AG04449 (cell line): ENCODE measurements at regions not wholly inside any gene's neighbourhood (a gene's known extent, or its start where the extent isn't known, plus 50 kb on each side); places are given as distances from the start of the nearest gene placed in this dataset.
"Not testable (repeated sequence)": the region's sequence is repeated elsewhere in the genome, so short reads cannot be mapped to it uniquely, and the experiment has no call there.

Experiments
- CTCF ChIA-PET: fragments of 350-600 bp; formaldehyde crosslinking; extraction: SDS; loops from one replicate; lab custom pipeline; 2021; ENCODE audit warnings: antibody characterized with exemption; lab: Yijun Ruan, JAX
- POLR2A ChIA-PET: fragments of 400-600, 350-600 bp; formaldehyde crosslinking; extraction: SDS; loops from one replicate; lab custom pipeline; 2020; ENCODE audit warnings: antibody characterized with exemption, inconsistent platforms; lab: Yijun Ruan, JAX
- DNase-seq: peaks from one replicate; pipeline ENCODE4 v3.0.0-alpha.2; 2010; ENCODE audit warnings: low read depth, low spot score
- H3K4me3 ChIP-seq: 2 replicates; pipeline ENCODE4 v1.5.1; 2011; ENCODE audit warnings: low read depth, mild to moderate bottlenecking, control low read depth, low read length
- TF ChIP-seq, protein P1 (sequence below): IDR thresholded peaks from one replicate; pipeline ENCODE4 v1.5.1; 2011; ENCODE audit warnings: mild to moderate bottlenecking, moderate library complexity, low read length, control low read depth, inconsistent platforms; ENCODE audit not compliant: insufficient read depth; ENCODE audit errors: missing control alignments

DNA sequence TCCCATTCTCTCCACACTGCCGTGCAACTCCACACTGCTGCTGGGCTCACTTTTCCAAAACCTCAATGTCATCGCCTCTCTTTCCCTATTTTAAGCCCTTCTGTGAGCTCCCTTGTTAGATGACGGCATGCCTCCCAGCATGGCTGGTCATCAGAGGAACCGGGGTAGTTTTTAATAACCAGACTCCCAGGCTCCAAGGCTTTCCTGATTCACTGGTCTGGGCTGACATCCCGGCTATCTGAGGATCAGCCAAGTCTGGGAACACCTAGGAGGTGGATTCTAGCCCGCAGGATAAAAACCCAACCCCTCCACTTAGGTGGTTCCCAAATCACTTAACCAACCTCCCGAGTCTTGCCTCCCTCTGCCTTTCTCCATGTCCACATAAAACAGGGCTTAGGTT is 295.4 kb upstream of the FZD8 start:
- ChIA-PET CTCF (no interaction called here), POLR2A (no interaction called here)
- TF ChIP-seq, protein P1, sequence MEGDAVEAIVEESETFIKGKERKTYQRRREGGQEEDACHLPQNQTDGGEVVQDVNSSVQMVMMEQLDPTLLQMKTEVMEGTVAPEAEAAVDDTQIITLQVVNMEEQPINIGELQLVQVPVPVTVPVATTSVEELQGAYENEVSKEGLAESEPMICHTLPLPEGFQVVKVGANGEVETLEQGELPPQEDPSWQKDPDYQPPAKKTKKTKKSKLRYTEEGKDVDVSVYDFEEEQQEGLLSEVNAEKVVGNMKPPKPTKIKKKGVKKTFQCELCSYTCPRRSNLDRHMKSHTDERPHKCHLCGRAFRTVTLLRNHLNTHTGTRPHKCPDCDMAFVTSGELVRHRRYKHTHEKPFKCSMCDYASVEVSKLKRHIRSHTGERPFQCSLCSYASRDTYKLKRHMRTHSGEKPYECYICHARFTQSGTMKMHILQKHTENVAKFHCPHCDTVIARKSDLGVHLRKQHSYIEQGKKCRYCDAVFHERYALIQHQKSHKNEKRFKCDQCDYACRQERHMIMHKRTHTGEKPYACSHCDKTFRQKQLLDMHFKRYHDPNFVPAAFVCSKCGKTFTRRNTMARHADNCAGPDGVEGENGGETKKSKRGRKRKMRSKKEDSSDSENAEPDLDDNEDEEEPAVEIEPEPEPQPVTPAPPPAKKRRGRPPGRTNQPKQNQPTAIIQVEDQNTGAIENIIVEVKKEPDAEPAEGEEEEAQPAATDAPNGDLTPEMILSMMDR: no peak
- no peak overlapping the region for H3K4me3 ChIP-seq
- no peak for DNase-seq

DNA sequence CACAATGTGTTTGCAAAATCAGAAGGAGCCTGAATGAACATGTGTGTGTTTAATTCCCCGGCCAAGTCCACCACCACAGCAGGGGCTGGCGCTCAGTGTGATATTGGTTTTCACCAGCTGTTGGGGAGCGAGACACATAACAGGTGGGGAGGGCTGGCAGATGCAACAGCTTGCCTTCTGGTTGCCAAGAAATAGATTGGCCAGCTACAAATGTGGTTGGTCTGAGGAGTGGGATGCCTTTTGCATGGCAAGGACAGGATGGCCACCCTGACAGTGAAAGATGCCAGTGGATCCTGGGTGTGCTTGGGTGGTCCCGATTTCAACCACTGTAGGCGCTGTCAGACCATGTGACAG is 292.5 kb upstream of the FZD8 start:
- ChIA-PET CTCF (no interaction called here), POLR2A (no interaction called here)
- DNase-seq: no peak
- TF ChIP-seq, protein P1: no peak
- no peak overlapping the region for H3K4me3 ChIP-seq

DNA sequence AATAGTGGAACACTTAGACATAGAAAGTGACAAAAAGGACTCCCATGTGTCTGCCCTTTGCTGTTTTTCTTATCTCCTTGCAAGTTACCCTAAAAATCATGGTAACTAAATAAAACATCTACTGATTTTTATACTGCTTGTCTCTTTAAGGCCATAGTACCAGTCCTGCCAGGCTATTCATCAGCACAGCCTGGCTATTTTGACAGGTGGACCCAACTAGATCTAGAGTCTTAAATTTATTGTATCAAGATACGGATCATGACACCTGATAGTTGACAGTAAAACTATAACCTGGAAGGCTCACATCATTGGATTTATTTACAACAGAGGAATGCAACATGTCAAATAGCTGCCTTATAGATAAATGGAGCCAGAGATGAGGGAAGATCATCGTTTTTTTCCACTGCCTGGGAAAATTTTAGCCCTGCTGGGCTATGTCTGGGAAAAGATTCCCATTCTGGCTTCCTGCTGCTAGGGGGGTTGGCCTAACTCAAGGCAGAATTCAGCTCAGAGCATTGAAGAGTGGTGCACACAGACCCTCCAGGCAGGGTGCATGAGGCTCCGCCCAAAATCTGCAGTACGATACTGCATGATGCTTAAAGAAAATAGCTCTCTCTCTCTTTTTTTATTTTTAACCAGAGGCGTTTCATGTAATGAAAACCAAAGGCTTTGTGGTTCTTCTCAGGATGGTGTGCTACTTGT is 292.0 kb upstream of the FZD8 start:
- POLR2A ChIA-PET: no interaction called here
- DNase-seq: no peak
- no peak overlapping the region for H3K4me3 ChIP-seq
- CTCF ChIA-PET: no interaction called here
- TF ChIP-seq, protein P1: no peak

DNA sequence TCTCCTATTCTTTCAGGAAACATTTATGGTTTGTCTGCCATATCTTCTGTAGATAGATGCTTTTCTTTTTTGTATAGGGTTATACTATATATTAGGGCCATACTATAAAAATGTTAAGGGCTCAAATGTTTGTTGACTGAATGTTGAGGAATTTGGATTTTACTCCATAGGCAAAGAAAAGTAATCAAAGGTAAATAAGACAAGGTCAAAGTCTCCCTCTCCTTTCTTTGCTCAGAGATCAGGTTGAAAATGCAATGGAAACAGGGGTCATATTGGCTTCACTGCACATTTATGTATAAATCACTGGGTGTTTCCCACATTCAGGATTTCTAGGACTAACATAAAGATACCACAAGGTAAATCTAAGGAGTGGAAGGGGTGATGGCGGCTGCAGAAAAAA is 291.4 kb upstream of the FZD8 start:
- H3K4me3 ChIP-seq: no peak overlapping the region
- DNase-seq: no peak
- CTCF ChIA-PET: no interaction called here
- TF ChIP-seq, protein P1: no peak
- POLR2A ChIA-PET: no interaction called here

DNA sequence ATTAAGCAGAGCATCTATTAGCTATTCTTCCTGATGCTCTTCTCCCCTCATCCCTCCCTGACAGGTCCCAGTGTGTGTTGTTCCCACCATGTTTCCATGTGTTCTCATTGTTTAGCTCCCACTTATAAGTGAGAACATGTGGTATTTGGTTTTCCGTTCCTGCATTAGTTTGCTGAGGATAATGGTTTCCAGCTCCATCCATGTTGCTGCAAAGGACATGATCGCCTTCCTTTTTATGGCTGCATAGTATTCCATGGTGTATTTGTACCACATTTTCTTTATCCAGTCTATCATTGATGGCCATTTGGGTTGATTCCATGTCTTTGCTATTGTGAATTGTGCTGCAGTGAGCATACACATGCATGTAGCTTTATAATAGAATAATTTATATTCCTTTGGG is 287.9 kb upstream of the FZD8 start:
- H3K4me3 ChIP-seq, DNase-seq, POLR2A ChIA-PET: not testable (repeated sequence)
- CTCF ChIA-PET: interaction anchor here (1.6 kb wide), 1 partner anchor 15 kb away, joined by 3 read pairs; no protein-coding TSS in a partner anchor

DNA sequence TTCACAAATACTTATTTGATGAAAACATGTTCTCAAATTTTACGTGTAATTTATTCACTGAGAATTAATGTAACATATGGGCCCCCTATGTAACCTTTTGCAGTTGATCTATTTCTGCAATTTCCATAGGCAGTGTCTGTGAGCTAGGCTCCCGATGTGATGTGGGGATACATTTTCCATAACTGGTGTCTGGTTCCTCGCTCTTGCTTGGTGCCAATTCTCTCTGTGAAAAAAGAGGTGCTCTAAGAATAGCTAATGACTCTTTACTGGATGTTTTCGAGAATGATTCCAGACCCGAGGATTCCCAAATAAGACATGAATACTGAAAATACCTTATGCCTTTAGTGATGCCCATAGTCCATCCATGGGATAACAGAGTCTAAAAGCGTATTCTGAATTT is 286.7 kb upstream of the FZD8 start:
- TF ChIP-seq, protein P1: no peak
- POLR2A ChIA-PET: no interaction called here
- CTCF ChIA-PET: interaction anchor here (1.5 to 1.6 kb wide), 2 partner anchors 12 to 16 kb away, joined by 3 to 4 read pairs; no protein-coding TSS in a partner anchor
- DNase-seq: no peak
- H3K4me3 ChIP-seq: no peak overlapping the region

DNA sequence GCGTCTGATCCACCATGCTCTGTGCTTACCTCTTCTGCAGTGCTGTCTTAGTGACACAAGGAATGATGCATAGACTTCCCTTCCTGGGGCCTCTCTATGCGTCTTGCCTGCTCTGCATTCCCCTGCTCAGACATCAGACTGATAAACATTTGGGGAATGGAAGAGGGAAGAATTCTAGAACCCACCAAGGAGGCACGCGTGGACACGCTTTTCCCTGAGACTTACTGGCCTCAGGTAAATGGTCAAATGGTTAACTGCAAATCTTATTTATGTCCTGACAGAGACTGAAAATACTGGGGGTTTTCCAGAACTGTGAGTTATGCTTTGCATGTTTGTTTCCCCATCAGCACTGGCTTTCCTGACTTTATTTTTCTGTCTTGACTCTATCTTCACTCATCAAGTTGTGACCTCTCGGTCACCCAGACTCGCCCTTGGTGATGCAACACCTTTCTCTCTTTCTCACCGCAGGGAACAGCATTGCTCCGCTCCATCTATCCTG is 285.9 kb upstream of the FZD8 start:
- CTCF ChIA-PET: interaction anchor here (1.5 kb wide), 1 partner anchor 12 kb away, joined by 4 read pairs; no protein-coding TSS in a partner anchor
- POLR2A ChIA-PET: no interaction called here

More for the DNA sequence above, 285.9 kb upstream of the FZD8 start:
- TF ChIP-seq, protein P1: no peak
- H3K4me3 ChIP-seq: no peak overlapping the region
- no peak for DNase-seq
